Activated CD4-positive, alpha-beta T cell treated with anti-CD3 and anti-CD28 coated beads, Interleukin-2, amount 10 ng/mL, durations not matched to agents 7 days and 5 days (primary cell): ENCODE measurements at regions not wholly inside any gene's neighbourhood (a gene's known extent, or its start where the extent isn't known, plus 50 kb on each side); places are given as distances from the start of the nearest gene placed in this dataset.
"Not testable (repeated sequence)": the region's sequence is repeated elsewhere in the genome, so short reads cannot be mapped to it uniquely, and the experiment has no call there.

Source experiments
- CTCF ChIA-PET: fragments of 350-600 bp; sonication (Branson Sonifier 250); formaldehyde crosslinking; loops from one replicate; lab custom pipeline; 2021; ENCODE audit warnings: antibody characterized with exemption; lab: Charles Lee
- POLR2A ChIA-PET: fragments of 350-600 bp; sonication (Branson Sonifier 250); formaldehyde crosslinking; loops from one replicate; lab custom pipeline; 2021; ENCODE audit warnings: antibody characterized with exemption; lab: Charles Lee
- DNase-seq: peaks from one replicate; pipeline ENCODE4 v3.0.0-alpha.2; 2020
- H3K27ac Mint-ChIP-seq: one replicate; pipeline ENCODE4 v1.8.0; 2021; ENCODE audit warnings: mild to moderate bottlenecking, moderate library complexity, mixed read lengths
- H3K27me3 Mint-ChIP-seq: one replicate; pipeline ENCODE4 v1.8.0; 2021; ENCODE audit warnings: mixed read lengths
- H3K36me3 Mint-ChIP-seq: one replicate; pipeline ENCODE4 v1.8.0; 2021; ENCODE audit warnings: low read depth, mixed read lengths
- H3K4me1 Mint-ChIP-seq: one replicate; pipeline ENCODE4 v1.8.0; 2021; ENCODE audit warnings: mixed read lengths
- H3K4me3 Mint-ChIP-seq: one replicate; pipeline ENCODE4 v1.8.0; 2021; ENCODE audit warnings: mild to moderate bottlenecking, moderate library complexity, mixed read lengths
- H3K9me3 Mint-ChIP-seq: one replicate; pipeline ENCODE4 v1.8.0; 2021; ENCODE audit warnings: mixed read lengths

DNA sequence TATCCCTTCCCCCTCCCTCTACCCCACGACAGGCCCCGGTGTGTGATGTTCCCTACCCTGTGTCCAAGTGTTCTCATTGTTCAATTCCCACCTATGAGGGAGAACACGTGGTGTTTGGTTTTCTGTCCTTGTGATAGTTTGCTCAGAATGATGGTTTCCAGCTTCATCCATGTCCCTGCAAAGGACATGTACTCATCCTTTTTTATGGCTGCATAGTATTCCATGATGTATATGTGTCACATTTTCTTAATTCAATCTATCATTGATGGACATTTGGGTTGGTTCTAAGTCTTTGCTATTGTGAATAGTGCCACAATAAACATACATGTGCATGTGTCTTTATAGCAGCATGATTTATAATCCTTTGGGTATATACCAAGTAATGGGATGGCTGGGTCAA, 281.4 kb downstream of the PDCD6IP start:
- H3K4me3 Mint-ChIP-seq, H3K4me1 Mint-ChIP-seq, DNase-seq, H3K36me3 Mint-ChIP-seq, H3K27me3 Mint-ChIP-seq, H3K27ac Mint-ChIP-seq, POLR2A ChIA-PET, CTCF ChIA-PET, H3K9me3 Mint-ChIP-seq: not testable (repeated sequence)

DNA sequence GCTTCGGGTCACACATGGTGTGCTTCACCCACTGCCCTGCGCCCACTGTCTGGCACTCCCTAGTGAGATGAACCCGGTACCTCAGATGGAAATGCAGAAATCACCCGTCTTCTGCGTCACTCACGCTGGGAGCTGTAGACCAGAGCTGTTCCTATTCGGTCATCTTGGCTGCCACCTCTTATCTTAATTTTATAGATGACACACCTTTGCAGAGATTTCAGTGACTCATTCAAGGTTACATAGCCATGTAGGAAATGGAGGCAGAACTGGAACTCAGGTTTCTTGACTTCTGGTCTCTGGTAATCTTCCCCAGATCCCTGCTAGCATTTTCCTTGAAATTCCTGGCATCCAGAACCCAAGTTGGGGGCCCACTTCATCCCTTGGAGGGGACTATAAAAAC, 291.9 kb downstream of the PDCD6IP start:
- H3K27ac Mint-ChIP-seq, H3K4me3 Mint-ChIP-seq, POLR2A ChIA-PET, H3K4me1 Mint-ChIP-seq, CTCF ChIA-PET, H3K36me3 Mint-ChIP-seq, DNase-seq, H3K27me3 Mint-ChIP-seq: not testable (repeated sequence)
- H3K9me3 Mint-ChIP-seq, result peaks cover 11% of the 10 kb centered on the region

- no peak for DNase-seq
- Mint-ChIP-seq H3K4me3 (no peak overlapping the region), H3K36me3 (no peaks in the 10 kb centered on the region), H3K9me3 (peaks cover 8% of the 10 kb centered on the region), H3K27ac (no peak overlapping the region), H3K4me1 (no peaks in the 10 kb centered on the region), H3K27me3 (no peaks in the 10 kb centered on the region)
- CTCF ChIA-PET, result no interaction called here
- POLR2A ChIA-PET, result no interaction called here
These were observed 292.4 kb downstream of the PDCD6IP start for GRCh38 chr3:34090876-34091275.

GRCh38 chr3:34094280-34094679, 295.9 kb downstream of the PDCD6IP start:
- H3K27me3 Mint-ChIP-seq, H3K27ac Mint-ChIP-seq, CTCF ChIA-PET, H3K36me3 Mint-ChIP-seq, H3K4me3 Mint-ChIP-seq, POLR2A ChIA-PET, DNase-seq, H3K4me1 Mint-ChIP-seq, H3K9me3 Mint-ChIP-seq: not testable (repeated sequence)

DNA sequence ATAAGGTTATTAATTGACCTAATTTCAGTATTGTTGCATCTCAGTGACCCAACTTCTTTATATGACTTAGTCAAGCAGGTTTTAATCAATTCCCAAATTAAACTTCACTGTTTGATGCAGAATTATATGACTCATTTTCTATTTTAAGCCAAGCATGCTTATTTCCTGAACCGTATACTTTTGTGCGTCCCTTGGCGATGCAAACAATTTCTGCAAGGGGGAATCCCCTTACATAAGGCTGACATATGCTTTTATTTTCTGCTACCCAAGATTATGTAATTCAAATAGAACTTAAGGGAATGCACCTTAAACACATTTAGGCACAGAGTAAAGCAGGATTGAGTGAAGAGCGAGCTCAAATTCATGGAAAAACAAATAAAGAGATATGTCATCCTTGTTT, 303.9 kb downstream of the PDCD6IP start:
- peaks cover 6% of the 10 kb centered on the region for H3K27me3 Mint-ChIP-seq
- ChIA-PET POLR2A (no interaction called here), CTCF (no interaction called here)
- H3K4me3 Mint-ChIP-seq, result no peak overlapping the region
- no peak overlapping the region for H3K27ac Mint-ChIP-seq
- H3K36me3 Mint-ChIP-seq, result no peaks in the 10 kb centered on the region
- no peaks in the 10 kb centered on the region for H3K4me1 Mint-ChIP-seq
- DNase-seq, result no peak
- no peaks in the 10 kb centered on the region for H3K9me3 Mint-ChIP-seq

GRCh38 chr3:34106379-34106778, 307.9 kb downstream of the PDCD6IP start:
- peaks cover 6% of the 10 kb centered on the region for H3K27me3 Mint-ChIP-seq
- ChIA-PET POLR2A (no interaction called here), CTCF (interaction anchor here (1.7 kb wide), 1 partner anchor 89 kb away, joined by 6 read pairs; no protein-coding TSS in a partner anchor)
- H3K4me3 Mint-ChIP-seq, result no peak overlapping the region
- no peak overlapping the region for H3K27ac Mint-ChIP-seq
- no peaks in the 10 kb centered on the region for H3K4me1 Mint-ChIP-seq
- no peaks in the 10 kb centered on the region for H3K36me3 Mint-ChIP-seq
- no peak for DNase-seq
- H3K9me3 Mint-ChIP-seq, result no peaks in the 10 kb centered on the region

GRCh38 chr3:34106879-34107278, 308.4 kb downstream of the PDCD6IP start:
- peaks cover 4% of the 10 kb centered on the region for H3K27me3 Mint-ChIP-seq

GRCh38 chr3:34107669-34108068, 309.2 kb downstream of the PDCD6IP start:
- no peak for DNase-seq
- Mint-ChIP-seq H3K4me3 (no peak overlapping the region), H3K9me3 (no peaks in the 10 kb centered on the region), H3K4me1 (no peaks in the 10 kb centered on the region), H3K27me3 (peaks cover 2% of the 10 kb centered on the region), H3K27ac (no peak overlapping the region), H3K36me3 (no peaks in the 10 kb centered on the region)
- ChIA-PET POLR2A (no interaction called here), CTCF (interaction anchor here (1.7 kb wide), 1 partner anchor 91 kb away, joined by 6 read pairs; no protein-coding TSS in a partner anchor)

More at GRCh38 chr3:34106879-34107278, 308.4 kb downstream of the PDCD6IP start:
- CTCF ChIA-PET, result interaction anchor here (1.7 kb wide), 1 partner anchor 90 kb away, joined by 6 read pairs; no protein-coding TSS in a partner anchor
- Mint-ChIP-seq H3K4me3 (no peak overlapping the region), H3K27ac (no peak overlapping the region), H3K9me3 (no peaks in the 10 kb centered on the region), H3K36me3 (no peaks in the 10 kb centered on the region), H3K4me1 (no peaks in the 10 kb centered on the region)
- peak; percentile 26 for DNase-seq
- POLR2A ChIA-PET, result no interaction called here

- Mint-ChIP-seq H3K4me3 (no peak overlapping the region), H3K36me3 (no peaks in the 10 kb centered on the region), H3K4me1 (no peaks in the 10 kb centered on the region), H3K27ac (no peak overlapping the region), H3K27me3 (peaks cover 2% of the 10 kb centered on the region), H3K9me3 (no peaks in the 10 kb centered on the region)
- ChIA-PET POLR2A (no interaction called here), CTCF (interaction anchor here (0.9 kb wide), 1 partner anchor 10 kb away, joined by 3 read pairs; no protein-coding TSS in a partner anchor)
- no peak for DNase-seq
These were observed 310.6 kb downstream of the PDCD6IP start for GRCh38 chr3:34109021-34109420.

DNA sequence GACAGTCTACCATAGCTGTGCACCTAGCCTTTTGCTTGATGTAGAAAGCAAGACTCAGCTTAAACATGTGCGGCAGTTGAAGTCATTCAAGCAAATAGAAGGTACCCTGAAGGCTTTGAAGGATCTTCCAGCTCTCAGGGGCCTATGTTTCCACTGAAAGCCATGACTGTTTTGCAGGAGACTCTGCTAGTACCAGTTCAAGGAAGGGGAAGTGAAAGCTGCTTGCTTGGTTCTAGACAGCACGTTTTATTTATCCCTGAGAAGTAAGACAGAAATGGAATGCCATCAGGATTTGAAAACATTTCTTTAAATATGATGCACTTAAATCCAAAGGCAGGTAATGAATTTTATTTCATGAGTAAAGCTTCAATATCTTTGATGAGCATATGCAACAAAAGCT, 311.4 kb downstream of the PDCD6IP start:
- Mint-ChIP-seq H3K4me1 (no peaks in the 10 kb centered on the region), H3K27me3 (peaks cover 2% of the 10 kb centered on the region), H3K27ac (no peak overlapping the region), H3K9me3 (no peaks in the 10 kb centered on the region), H3K36me3 (no peaks in the 10 kb centered on the region), H3K4me3 (no peak overlapping the region)
- no peak for DNase-seq
- ChIA-PET POLR2A (no interaction called here), CTCF (interaction anchor here (0.9 kb wide), 1 partner anchor 9 kb away, joined by 3 read pairs; no protein-coding TSS in a partner anchor)

DNA sequence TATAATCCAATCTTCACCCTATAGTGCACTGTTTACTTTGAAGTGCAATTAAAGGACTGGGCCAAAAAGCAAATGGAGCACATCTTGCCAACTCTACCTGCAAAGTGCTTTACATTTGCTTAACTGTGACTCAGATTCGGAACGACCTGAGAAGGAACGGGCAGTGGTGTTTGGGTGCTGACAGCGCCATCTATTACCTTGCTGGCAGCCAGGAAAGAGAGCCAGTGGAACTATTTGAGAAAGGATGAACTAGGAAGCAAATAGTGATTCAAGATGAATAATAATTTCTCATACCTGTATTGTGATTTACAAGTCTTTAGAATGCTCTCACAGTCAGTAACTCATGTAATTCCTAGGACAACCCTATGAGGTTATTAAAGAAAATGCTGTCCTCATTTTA, 312.9 kb downstream of the PDCD6IP start:
- no peaks in the 10 kb centered on the region for H3K36me3 Mint-ChIP-seq
- ChIA-PET POLR2A (no interaction called here), CTCF (no interaction called here)
- no peaks in the 10 kb centered on the region for H3K27me3 Mint-ChIP-seq
- H3K27ac Mint-ChIP-seq, result no peak overlapping the region
- no peaks in the 10 kb centered on the region for H3K9me3 Mint-ChIP-seq
- no peaks in the 10 kb centered on the region for H3K4me1 Mint-ChIP-seq
- no peak for DNase-seq
- no peak overlapping the region for H3K4me3 Mint-ChIP-seq

DNA sequence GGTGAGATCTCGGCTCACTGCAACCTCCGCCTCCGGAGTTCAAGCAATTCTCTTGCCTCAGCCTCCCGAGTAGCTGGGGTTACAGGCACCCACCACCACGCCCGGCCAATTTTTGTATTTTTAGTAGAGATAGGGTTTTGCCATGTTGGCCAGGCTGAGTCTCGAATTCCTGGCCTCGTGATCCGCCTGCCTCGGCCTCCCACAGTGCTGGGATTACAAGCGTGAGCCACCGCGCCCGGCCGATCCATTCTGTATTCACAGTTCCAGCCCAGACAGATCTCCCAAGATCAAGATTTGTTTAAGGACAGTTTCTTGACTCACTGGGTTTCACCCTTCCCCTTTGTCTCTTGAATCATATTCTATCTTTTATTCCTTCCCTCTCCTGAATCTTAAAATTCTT, 313.8 kb downstream of the PDCD6IP start:
- H3K27me3 Mint-ChIP-seq, CTCF ChIA-PET, H3K27ac Mint-ChIP-seq, H3K9me3 Mint-ChIP-seq, H3K4me3 Mint-ChIP-seq, H3K4me1 Mint-ChIP-seq, H3K36me3 Mint-ChIP-seq, DNase-seq, POLR2A ChIA-PET: not testable (repeated sequence)

DNA sequence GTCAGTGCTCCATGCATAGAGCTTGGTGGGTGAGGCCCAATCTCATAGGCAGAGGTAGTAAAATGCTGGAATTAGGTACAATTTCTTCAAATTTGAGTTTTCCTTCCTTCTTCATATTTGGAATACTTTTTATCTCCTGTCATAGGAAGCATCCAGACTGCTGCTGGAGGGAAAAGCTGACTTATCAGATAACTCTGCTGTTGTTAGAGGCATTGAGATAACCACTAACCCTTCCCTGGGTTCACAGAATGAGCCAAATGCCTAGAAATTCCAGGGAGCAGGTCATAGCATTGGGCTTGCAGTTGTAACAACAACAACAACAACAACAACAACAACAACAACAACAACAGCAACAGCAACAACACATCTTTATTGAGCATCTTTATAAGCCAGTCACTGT, 332.7 kb downstream of the PDCD6IP start:
- no peaks in the 10 kb centered on the region for H3K27me3 Mint-ChIP-seq
- no peaks in the 10 kb centered on the region for H3K4me1 Mint-ChIP-seq
- no peak for DNase-seq
- H3K27ac Mint-ChIP-seq, result no peak overlapping the region
- no peak overlapping the region for H3K4me3 Mint-ChIP-seq
- ChIA-PET POLR2A (no interaction called here), CTCF (no interaction called here)
- H3K9me3 Mint-ChIP-seq, result peaks cover 4% of the 10 kb centered on the region
- no peaks in the 10 kb centered on the region for H3K36me3 Mint-ChIP-seq

- Mint-ChIP-seq H3K27ac (no peak overlapping the region), H3K4me1 (no peaks in the 10 kb centered on the region), H3K36me3 (no peaks in the 10 kb centered on the region), H3K27me3 (no peaks in the 10 kb centered on the region), H3K4me3 (no peak overlapping the region), H3K9me3 (peaks cover 4% of the 10 kb centered on the region)
- ChIA-PET CTCF (no interaction called here), POLR2A (no interaction called here)
- no peak for DNase-seq
These were observed 333.8 kb downstream of the PDCD6IP start for GRCh38 chr3:34132069-34132692.
